Endothelial cell of umbilical vein (primary cell): ENCODE measurements at regions not wholly inside any gene's neighbourhood (a gene's known extent, or its start where the extent isn't known, plus 50 kb on each side); places are given as distances from the start of the nearest gene placed in this dataset.

ENCODE experiments used
- BruUV-seq: library from RNA; stranded (reverse); fragments of 400-500 nt; replicated peaks from 2 replicates; lab custom pipeline; 2021; lab: Mats Ljungman, UMichigan
- CTCF ChIA-PET: fragments of 300-600, 350-600 bp; sonication (Branson Sonifier 250); formaldehyde crosslinking; loops from one replicate; lab custom pipeline; 2021; ENCODE audit warnings: antibody characterized with exemption, inconsistent platforms; lab: Charles Lee
- POLR2A ChIA-PET: fragments of 300-600, 350-600 bp; sonication (Branson Sonifier 250); formaldehyde crosslinking; loops from one replicate; lab custom pipeline; 2021; ENCODE audit warnings: antibody characterized with exemption, inconsistent platforms; lab: Charles Lee
- DNase-seq: peaks from one replicate; pipeline ENCODE4 v3.0.0-alpha.2; 2011; ENCODE audit warnings: low read depth, low spot score
- FAIRE-seq: peaks from 2 replicates; lab custom pipeline; 2011; peaks lifted over from hg19 to GRCh38; lab: Jason Lieb, UNC
- H2AFZ ChIP-seq: 2 replicates; pipeline ENCODE4 v1.6.0; 2012; ENCODE audit warnings: low read depth, low read length, control low read depth, inconsistent platforms
- H3K27ac ChIP-seq: 2 replicates; pipeline ENCODE4 v1.5.1; 2011; ENCODE audit warnings: low read depth, mild to moderate bottlenecking, control low read depth, low read length, moderate library complexity; ENCODE audit not compliant: insufficient read depth
- H3K27me3 ChIP-seq, 2 experiments: 2 replicates each; pipeline versions ENCODE4 v1.6.0 to v1.6.1; 2011; ENCODE audit warnings: low read length in 2 of 2, mixed read lengths in 1 of 2; ENCODE audit not compliant: control insufficient read depth in 2 of 2, insufficient read depth in 2 of 2
- H3K36me3 ChIP-seq, 2 experiments: 2 replicates in 1 of 2; 3 replicates in 1 of 2; pipeline ENCODE4 v1.5.1; 2011; ENCODE audit warnings: low read length in 2 of 2, mild to moderate bottlenecking in 1 of 2, moderate library complexity in 1 of 2; ENCODE audit not compliant: control insufficient read depth in 2 of 2, insufficient read depth in 2 of 2; ENCODE audit errors: extremely low read depth in 1 of 2
- H3K4me1 ChIP-seq: 3 replicates; pipeline ENCODE4 v1.5.1; 2011; ENCODE audit warnings: mild to moderate bottlenecking, low read length; ENCODE audit not compliant: control insufficient read depth, insufficient read depth; ENCODE audit errors: extremely low read depth
- H3K4me2 ChIP-seq: 2 replicates; pipeline ENCODE4 v1.6.1; 2011; ENCODE audit warnings: low read length, control low read depth, mixed read lengths; ENCODE audit not compliant: insufficient read depth
- H3K4me3 ChIP-seq, 3 experiments: fragments of 200-600 bp in 1 of 3; sonication (generic), shearing (Covaris generic) in 1 of 3; replicated peaks in 1 of 3; 2 replicates each; pipeline ENCODE4 v1.5.1; 2011 to 2016; ENCODE audit warnings: control low read depth in 3 of 3, low read length in 3 of 3, mild to moderate bottlenecking in 2 of 3, inconsistent platforms in 1 of 3, low read depth in 1 of 3, moderate library complexity in 1 of 3; ENCODE audit not compliant: insufficient read depth in 1 of 3
- H3K79me2 ChIP-seq: 2 replicates; pipeline ENCODE4 v1.6.0; 2012; ENCODE audit warnings: low read length, inconsistent platforms; ENCODE audit not compliant: control insufficient read depth, insufficient read depth
- H3K9ac ChIP-seq: replicated peaks from 2 replicates; pipeline ENCODE3; 2011; ENCODE audit warnings: low read length, control low read depth; ENCODE audit not compliant: insufficient read depth; ENCODE audit errors: extremely low read depth
- H3K9me1 ChIP-seq: replicated peaks from 3 replicates; pipeline ENCODE4 v1.6.0; 2011; ENCODE audit warnings: mild to moderate bottlenecking, low read length; ENCODE audit not compliant: control insufficient read depth, insufficient read depth; ENCODE audit errors: extremely low read depth
- H3K9me3 ChIP-seq: replicated peaks from 2 replicates; pipeline ENCODE4 v1.5.1; 2012; ENCODE audit warnings: low read length, inconsistent platforms; ENCODE audit not compliant: control insufficient read depth, insufficient read depth
- H4K20me1 ChIP-seq: replicated peaks from 2 replicates; pipeline ENCODE3; 2011; ENCODE audit warnings: mild to moderate bottlenecking, low read length; ENCODE audit not compliant: control insufficient read depth, insufficient read depth; ENCODE audit errors: extremely low read depth
- EZH2 ChIP-seq: IDR thresholded peaks from 2 replicates; pipeline ENCODE4 v1.6.1; 2012; ENCODE audit warnings: borderline replicate concordance, low read depth, mild to moderate bottlenecking, moderate library complexity, low read length, inconsistent platforms; ENCODE audit not compliant: severe bottlenecking
- FOS ChIP-seq: IDR thresholded peaks from 2 replicates; pipeline ENCODE4 v1.6.1; 2011; ENCODE audit warnings: mild to moderate bottlenecking, low read length, moderate library complexity, borderline replicate concordance; ENCODE audit not compliant: insufficient read depth
- GATA2 ChIP-seq: IDR thresholded peaks from 2 replicates; pipeline ENCODE4 v1.7.0; 2011; ENCODE audit warnings: low read depth, mild to moderate bottlenecking, moderate library complexity, mixed read lengths, low read length; ENCODE audit not compliant: insufficient read length, insufficient read depth
- JUN ChIP-seq: IDR thresholded peaks from 2 replicates; pipeline ENCODE4 v1.6.1; 2011; ENCODE audit warnings: borderline replicate concordance, low read depth; ENCODE audit not compliant: insufficient read length, insufficient read depth
- MYC ChIP-seq: IDR thresholded peaks from one replicate; pipeline ENCODE4 v1.6.1; 2011; ENCODE audit warnings: mild to moderate bottlenecking, low read depth, low read length
- POLR2A ChIP-seq: IDR thresholded peaks from 2 replicates; pipeline ENCODE4 v1.6.1; 2012; ENCODE audit warnings: low read depth, mild to moderate bottlenecking, control low read depth, low read length
- POLR2AphosphoS5 ChIP-seq: IDR thresholded peaks from 2 replicates; pipeline ENCODE4 v1.6.1; 2012; ENCODE audit warnings: low read depth, mild to moderate bottlenecking, control low read depth, low read length, moderate library complexity; ENCODE audit not compliant: insufficient read depth
- dilution Hi-C: fragments of 300-500 bp; cut with MboI; formaldehyde crosslinking; loops from one replicate; pipeline ENCODE4 v1.15.0; 2019; ENCODE audit warnings: low sequenced_read_pairs; ENCODE audit not compliant: extremely low pct_ligation_motif_present
- intact Hi-C: fragments of 100-400 bp; cut with micrococcal nuclease; formaldehyde crosslinking; loops from one replicate; pipeline ENCODE4 v1.10.0; 2022
- TF ChIP-seq, protein P1 (sequence below): IDR thresholded peaks from 2 replicates; pipeline ENCODE4 v1.6.1; 2011; ENCODE audit not compliant: insufficient read depth, insufficient read length
- TF ChIP-seq, protein P2 (sequence below), 2 donors: IDR thresholded peaks; 1 replicate in 1 of 2; 2 replicates in 1 of 2; pipeline ENCODE4 v1.5.1; 2011; ENCODE audit warnings: low read length in 2 of 2, mild to moderate bottlenecking in 2 of 2, moderate library complexity in 2 of 2, control low read depth in 1 of 2, inconsistent platforms in 1 of 2, low read depth in 1 of 2; ENCODE audit not compliant: insufficient read depth in 1 of 2; ENCODE audit errors: extremely low read depth in 1 of 2

DNA sequence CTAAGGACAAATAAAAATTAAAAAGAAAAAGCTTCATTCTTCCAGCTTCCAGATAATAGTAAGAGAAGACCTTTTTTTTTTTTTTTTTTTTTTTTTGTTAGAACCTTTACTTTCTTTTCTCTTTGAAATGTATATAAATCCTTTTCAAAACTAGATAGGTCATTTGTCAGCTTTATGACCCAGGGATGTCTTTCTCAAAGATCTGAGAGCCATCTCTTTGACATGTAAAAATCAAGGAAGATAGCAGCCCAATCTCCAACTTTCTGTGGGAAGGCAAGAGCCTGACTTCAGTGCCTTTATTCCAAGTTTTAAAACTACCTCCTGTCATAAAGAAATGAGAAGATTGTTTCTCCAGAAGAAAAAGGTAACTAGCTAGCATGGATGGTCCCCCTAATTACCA is 203.3 kb upstream of the LRFN5 start:
- no peaks in the 10 kb centered on the region for H3K79me2 ChIP-seq
- H3K4me1 ChIP-seq, result no peaks in the 10 kb centered on the region
- no peak overlapping the region for H3K9ac ChIP-seq
- no peaks in the 10 kb centered on the region for H4K20me1 ChIP-seq
- H3K27ac ChIP-seq, result no peak overlapping the region
- no peaks in the 10 kb centered on the region for H3K36me3 ChIP-seq
- no peaks in the 10 kb centered on the region for H3K9me3 ChIP-seq
- DNase-seq (no peak), FAIRE-seq (no peak)
- H3K27me3 ChIP-seq, result no peaks in the 10 kb centered on the region
- dilution Hi-C loops, result no loop called here
- ChIA-PET CTCF (no interaction called here), POLR2A (no interaction called here)
- H3K4me3 ChIP-seq, result no peak overlapping the region
- H3K9me1 ChIP-seq, result no peaks in the 10 kb centered on the region
- H2AFZ ChIP-seq, result no peak overlapping the region
- no TSS peak for BruUV-seq
- TF ChIP-seq, protein P1, sequence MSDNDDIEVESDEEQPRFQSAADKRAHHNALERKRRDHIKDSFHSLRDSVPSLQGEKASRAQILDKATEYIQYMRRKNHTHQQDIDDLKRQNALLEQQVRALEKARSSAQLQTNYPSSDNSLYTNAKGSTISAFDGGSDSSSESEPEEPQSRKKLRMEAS, result no peak
- no peak for TF ChIP-seq JUN
- TF ChIP-seq POLR2AphosphoS5, result no peak
- TF ChIP-seq GATA2, result no peak
- no peak for TF ChIP-seq EZH2
- no peak overlapping the region for H3K4me2 ChIP-seq
- intact Hi-C loops, result no loop called here

DNA sequence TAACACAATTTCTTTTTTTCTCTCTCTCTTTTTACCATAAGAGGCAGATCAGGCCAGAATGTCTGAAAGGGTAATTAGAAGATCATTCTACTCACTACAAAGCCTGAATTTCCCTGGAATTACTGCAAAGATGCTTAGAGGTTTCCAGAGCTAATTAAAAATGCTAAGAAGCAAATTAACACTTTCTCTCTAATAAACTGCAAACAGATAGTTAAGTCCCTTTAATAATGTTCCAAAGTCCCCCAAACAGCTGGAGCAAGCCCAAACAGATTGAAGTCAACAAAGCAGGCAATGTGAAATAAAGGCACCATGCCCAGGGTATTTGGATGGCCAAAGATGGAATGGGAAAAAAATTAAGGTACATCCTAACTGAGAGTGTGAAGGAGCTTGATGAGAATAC is 208.8 kb upstream of the LRFN5 start:
- Histone ChIP-seq H3K4me2 (no peak overlapping the region), H3K9me1 (no peaks in the 10 kb centered on the region), H3K9me3 (no peaks in the 10 kb centered on the region), H3K4me3 (no peak overlapping the region), H3K27me3 (no peaks in the 10 kb centered on the region), H3K27ac (no peak overlapping the region), H3K79me2 (no peaks in the 10 kb centered on the region), H3K9ac (no peak overlapping the region), H4K20me1 (no peaks in the 10 kb centered on the region), H3K4me1 (no peaks in the 10 kb centered on the region), H3K36me3 (no peaks in the 10 kb centered on the region), H2AFZ (no peak overlapping the region)
- intact Hi-C loops (no loop called here), dilution Hi-C loops (no loop called here)
- DNase-seq, result no peak
- TF ChIP-seq GATA2 (no peak), MYC (no peak), FOS (no peak), POLR2AphosphoS5 (no peak), JUN (no peak), POLR2A (no peak), EZH2 (no peak)
- TF ChIP-seq, protein P2, sequence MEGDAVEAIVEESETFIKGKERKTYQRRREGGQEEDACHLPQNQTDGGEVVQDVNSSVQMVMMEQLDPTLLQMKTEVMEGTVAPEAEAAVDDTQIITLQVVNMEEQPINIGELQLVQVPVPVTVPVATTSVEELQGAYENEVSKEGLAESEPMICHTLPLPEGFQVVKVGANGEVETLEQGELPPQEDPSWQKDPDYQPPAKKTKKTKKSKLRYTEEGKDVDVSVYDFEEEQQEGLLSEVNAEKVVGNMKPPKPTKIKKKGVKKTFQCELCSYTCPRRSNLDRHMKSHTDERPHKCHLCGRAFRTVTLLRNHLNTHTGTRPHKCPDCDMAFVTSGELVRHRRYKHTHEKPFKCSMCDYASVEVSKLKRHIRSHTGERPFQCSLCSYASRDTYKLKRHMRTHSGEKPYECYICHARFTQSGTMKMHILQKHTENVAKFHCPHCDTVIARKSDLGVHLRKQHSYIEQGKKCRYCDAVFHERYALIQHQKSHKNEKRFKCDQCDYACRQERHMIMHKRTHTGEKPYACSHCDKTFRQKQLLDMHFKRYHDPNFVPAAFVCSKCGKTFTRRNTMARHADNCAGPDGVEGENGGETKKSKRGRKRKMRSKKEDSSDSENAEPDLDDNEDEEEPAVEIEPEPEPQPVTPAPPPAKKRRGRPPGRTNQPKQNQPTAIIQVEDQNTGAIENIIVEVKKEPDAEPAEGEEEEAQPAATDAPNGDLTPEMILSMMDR (IDR thresholded peaks at IDR 0.05; ENCODE audit: extremely low read depth in 1 of 2, insufficient read depth in 1 of 2, low read depth in 1 of 2, low read length in 2 of 2), result no peak
- TF ChIP-seq, protein P1, result no peak
- no peak for FAIRE-seq
- POLR2A ChIA-PET, result no interaction called here
- BruUV-seq, result no TSS peak
- CTCF ChIA-PET, result no interaction called here
